OCI-LY1 (cell line): ENCODE measurements at regions not wholly inside any gene's neighbourhood (a gene's known extent, or its start where the extent isn't known, plus 50 kb on each side); places are given as distances from the start of the nearest gene placed in this dataset.
A peak's percentile ranks its signal among the peaks of the same experiment; 100 is the strongest.

Experiments
- H2AFZ ChIP-seq: fragments of 200-600 bp; sonication (generic), shearing (Covaris generic); 2 replicates; pipeline ENCODE4 v1.6.0; 2014; ENCODE audit warnings: antibody characterized with exemption, mild to moderate bottlenecking, low read length
- H3F3A ChIP-seq: fragments of 200-600 bp; sonication (generic), shearing (Covaris generic); 2 replicates; pipeline ENCODE4 v1.6.0; 2014; ENCODE audit warnings: mild to moderate bottlenecking, antibody characterized with exemption, low read length, moderate library complexity; ENCODE audit not compliant: insufficient read depth
- H3K27ac ChIP-seq: fragments of 200-600 bp; sonication (generic); 2 replicates; pipeline ENCODE4 v1.5.1; 2014; ENCODE audit warnings: low read length, mixed run types, mild to moderate bottlenecking, low read depth; ENCODE audit not compliant: poor library complexity, severe bottlenecking
- H3K27me3 ChIP-seq: fragments of 200-600 bp; sonication (generic); 2 replicates; pipeline ENCODE4 v1.6.0; 2014; ENCODE audit warnings: antibody characterized with exemption, mild to moderate bottlenecking, low read length, moderate library complexity; ENCODE audit not compliant: insufficient read depth
- H3K36me3 ChIP-seq: fragments of 200-600 bp; sonication (generic); 2 replicates; pipeline ENCODE4 v1.6.1; 2014; ENCODE audit warnings: mild to moderate bottlenecking, antibody characterized with exemption, low read length, moderate library complexity, mixed read lengths; ENCODE audit not compliant: insufficient read depth
- H3K4me1 ChIP-seq: fragments of 200-600 bp; sonication (generic); 2 replicates; pipeline ENCODE4 v1.5.1; 2014; ENCODE audit warnings: mild to moderate bottlenecking, low read length, moderate library complexity; ENCODE audit not compliant: insufficient read depth, severe bottlenecking
- H3K4me2 ChIP-seq: fragments of 200-600 bp; sonication (generic), shearing (Covaris generic); 2 replicates; pipeline ENCODE4 v1.6.1; 2014; ENCODE audit warnings: low read length
- H3K4me3 ChIP-seq: fragments of 200-600 bp; sonication (generic); 2 replicates; pipeline ENCODE4 v1.5.1; 2014; ENCODE audit warnings: low read length, low read depth, mild to moderate bottlenecking, mixed read lengths; ENCODE audit not compliant: poor library complexity, severe bottlenecking
- H3K79me2 ChIP-seq: fragments of 200-600 bp; shearing (Covaris generic); 2 replicates; pipeline ENCODE4 v1.6.1; 2016; ENCODE audit warnings: mixed run types, low read length, mixed read lengths; ENCODE audit not compliant: insufficient read depth
- H3K9ac ChIP-seq: fragments of 200-600 bp; sonication (generic), shearing (Covaris generic); 2 replicates; pipeline ENCODE4 v1.6.1; 2014; ENCODE audit warnings: mild to moderate bottlenecking, low read length, mixed read lengths
- H3K9me2 ChIP-seq: fragments of 200-600 bp; sonication (generic), shearing (Covaris generic); 2 replicates; pipeline ENCODE4 v1.6.1; 2014; ENCODE audit warnings: low read depth, mild to moderate bottlenecking, low read length, mixed read lengths
- H3K9me3 ChIP-seq: fragments of 200-600 bp; shearing (Covaris generic); 2 replicates; pipeline ENCODE4 v1.6.1; 2014; ENCODE audit warnings: low read length, mixed read lengths
- H4K20me1 ChIP-seq: fragments of 200-600 bp; sonication (generic), shearing (Covaris generic); 2 replicates; pipeline ENCODE4 v1.6.0; 2016; ENCODE audit warnings: mild to moderate bottlenecking, low read length; ENCODE audit not compliant: insufficient read depth
- EZH2 ChIP-seq: fragments of 200-600 bp; sonication (generic), shearing (Covaris generic); IDR thresholded peaks from 2 replicates; pipeline ENCODE4 v1.8.0; 2017; ENCODE audit warnings: borderline replicate concordance, mixed run types, mild to moderate bottlenecking, antibody characterized with exemption, low read length, moderate library complexity, mixed read lengths
- TF ChIP-seq, protein P1 (sequence below): fragments of 200-600 bp; sonication (generic), shearing (Covaris generic); IDR thresholded peaks from 2 replicates; pipeline ENCODE4 v1.5.1; 2017; ENCODE audit warnings: mild to moderate bottlenecking, antibody characterized with exemption, low read length, moderate library complexity, mixed read lengths

DNA sequence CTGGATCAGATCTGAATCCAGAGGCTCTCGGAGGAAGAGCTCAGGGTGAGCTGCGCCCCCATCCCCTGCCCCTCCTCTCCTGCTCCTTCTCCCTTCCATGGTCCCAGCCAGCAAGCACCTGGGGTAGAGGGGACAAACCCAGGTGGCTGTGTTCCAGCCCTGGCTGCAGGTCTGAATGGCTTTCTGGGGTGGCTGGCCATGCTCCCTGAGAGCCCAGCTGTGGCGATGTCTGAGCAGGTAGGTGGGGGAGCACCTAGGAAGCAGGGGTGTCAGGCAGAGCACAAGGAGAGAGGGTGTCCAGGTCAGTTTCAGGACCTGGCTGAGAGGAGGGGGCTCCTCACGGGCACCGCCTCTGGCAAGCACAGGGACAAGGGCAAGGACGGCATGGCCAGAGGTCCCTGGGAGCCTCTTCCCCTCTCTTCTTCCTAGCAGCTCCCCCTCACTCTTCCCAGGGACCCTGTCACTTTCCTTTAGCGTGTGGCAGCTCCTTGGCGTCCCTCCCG lies 310.0 kb downstream of the SEC14L1 start:
- H3K9me2 ChIP-seq: no peaks in the 10 kb centered on the region
- H4K20me1 ChIP-seq: no peaks in the 10 kb centered on the region
- H3K4me3 ChIP-seq: peak overlapping the region; percentile 87
- peaks cover 77% of the 10 kb centered on the region for H3K4me1 ChIP-seq
- TF ChIP-seq, protein P1, sequence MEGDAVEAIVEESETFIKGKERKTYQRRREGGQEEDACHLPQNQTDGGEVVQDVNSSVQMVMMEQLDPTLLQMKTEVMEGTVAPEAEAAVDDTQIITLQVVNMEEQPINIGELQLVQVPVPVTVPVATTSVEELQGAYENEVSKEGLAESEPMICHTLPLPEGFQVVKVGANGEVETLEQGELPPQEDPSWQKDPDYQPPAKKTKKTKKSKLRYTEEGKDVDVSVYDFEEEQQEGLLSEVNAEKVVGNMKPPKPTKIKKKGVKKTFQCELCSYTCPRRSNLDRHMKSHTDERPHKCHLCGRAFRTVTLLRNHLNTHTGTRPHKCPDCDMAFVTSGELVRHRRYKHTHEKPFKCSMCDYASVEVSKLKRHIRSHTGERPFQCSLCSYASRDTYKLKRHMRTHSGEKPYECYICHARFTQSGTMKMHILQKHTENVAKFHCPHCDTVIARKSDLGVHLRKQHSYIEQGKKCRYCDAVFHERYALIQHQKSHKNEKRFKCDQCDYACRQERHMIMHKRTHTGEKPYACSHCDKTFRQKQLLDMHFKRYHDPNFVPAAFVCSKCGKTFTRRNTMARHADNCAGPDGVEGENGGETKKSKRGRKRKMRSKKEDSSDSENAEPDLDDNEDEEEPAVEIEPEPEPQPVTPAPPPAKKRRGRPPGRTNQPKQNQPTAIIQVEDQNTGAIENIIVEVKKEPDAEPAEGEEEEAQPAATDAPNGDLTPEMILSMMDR: no peak
- TF ChIP-seq EZH2: no peak
- H3K79me2 ChIP-seq: peaks cover 67% of the 10 kb centered on the region
- 0 out of 2 replicates have a peak, but pooled peaks cover 9% of the 10 kb centered on the region for H3F3A ChIP-seq
- peak overlapping the region; percentile 99 for H3K27ac ChIP-seq
- H3K36me3 ChIP-seq: peaks cover 64% of the 10 kb centered on the region
- H3K9ac ChIP-seq: peak overlapping the region; percentile 97
- H3K9me3 ChIP-seq: no peaks in the 10 kb centered on the region
- H3K27me3 ChIP-seq: no peaks in the 10 kb centered on the region
- H3K4me2 ChIP-seq: peak overlapping the region; percentile 98
- no peak overlapping the region for H2AFZ ChIP-seq

- H3K36me3 ChIP-seq: peaks cover 67% of the 10 kb centered on the region
- peaks cover 70% of the 10 kb centered on the region for H3K79me2 ChIP-seq
- peak overlapping the region; percentile 99 for H3K27ac ChIP-seq
- peaks cover 76% of the 10 kb centered on the region for H3K4me1 ChIP-seq
- H3F3A ChIP-seq: 0 out of 2 replicates have a peak, but pooled peaks cover 9% of the 10 kb centered on the region
- H3K9me3 ChIP-seq: no peaks in the 10 kb centered on the region
- H3K4me3 ChIP-seq: peak overlapping the region; percentile 87
- H3K9me2 ChIP-seq: no peaks in the 10 kb centered on the region
- H2AFZ ChIP-seq: no peak overlapping the region
- TF ChIP-seq EZH2: no peak
- TF ChIP-seq, protein P1: no peak
- H4K20me1 ChIP-seq: no peaks in the 10 kb centered on the region
- H3K9ac ChIP-seq: peak overlapping the region; percentile 97
- H3K4me2 ChIP-seq: peak overlapping the region; percentile 98
- no peaks in the 10 kb centered on the region for H3K27me3 ChIP-seq
Observed at GRCh38 chr17:77451245-77451893, 310.6 kb downstream of the SEC14L1 start.

- peaks cover 71% of the 10 kb centered on the region for H3K36me3 ChIP-seq
- peaks cover 79% of the 10 kb centered on the region for H3K79me2 ChIP-seq
- no peaks in the 10 kb centered on the region for H3K9me2 ChIP-seq
- H3K9ac ChIP-seq: peak overlapping the region; percentile 97
- peak overlapping the region; percentile 87 for H3K4me3 ChIP-seq
- no peaks in the 10 kb centered on the region for H3K9me3 ChIP-seq
- no peaks in the 10 kb centered on the region for H4K20me1 ChIP-seq
- 0 out of 2 replicates have a peak, but pooled peaks cover 2% of the 10 kb centered on the region for H3F3A ChIP-seq
- H3K27ac ChIP-seq: peak overlapping the region; percentile 99
- no peak overlapping the region for H2AFZ ChIP-seq
- H3K4me1 ChIP-seq: peaks cover 76% of the 10 kb centered on the region
- TF ChIP-seq EZH2: no peak
- TF ChIP-seq, protein P1: no peak
- no peaks in the 10 kb centered on the region for H3K27me3 ChIP-seq
- peak overlapping the region; percentile 98 for H3K4me2 ChIP-seq
Observed at GRCh38 chr17:77451894-77452852, 311.4 kb downstream of the SEC14L1 start.
